Suprapubic skin (tissue), 4 donors: ENCODE measurements at regions not wholly inside any gene's neighbourhood (a gene's known extent, or its start where the extent isn't known, plus 50 kb on each side); places are given as distances from the start of the nearest gene placed in this dataset.

Source experiments
- DNase-seq, 2 donors: peaks; one replicate each; pipeline ENCODE4 v3.0.0-alpha.2; 2019; ENCODE audit warnings: low spot score in 2 of 2
- H3K27ac ChIP-seq: fragments of 200-600 bp; sonication (generic); one replicate; pipeline ENCODE4 v1.5.1; 2019
- H3K27me3 ChIP-seq: fragments of 200-600 bp; sonication (generic); one replicate; pipeline ENCODE4 v1.5.1; 2019
- H3K36me3 ChIP-seq: fragments of 200-600 bp; sonication (generic); one replicate; pipeline ENCODE4 v1.5.1; 2019
- H3K4me1 ChIP-seq: fragments of 200-600 bp; sonication (generic); one replicate; pipeline ENCODE4 v1.5.1; 2019
- H3K4me3 ChIP-seq: fragments of 200-600 bp; sonication (generic); one replicate; pipeline ENCODE4 v1.5.1; 2019; ENCODE audit warnings: mild to moderate bottlenecking
- H3K9me3 ChIP-seq: fragments of 200-600 bp; sonication (generic); one replicate; pipeline ENCODE4 v1.5.1; 2019
- EP300 ChIP-seq: sonication (generic); formaldehyde crosslinking; IDR thresholded peaks from one replicate; pipeline ENCODE4 v1.6.1; 2017; ENCODE audit warnings: antibody characterized with exemption
- POLR2A ChIP-seq, 2 donors: fragments of 450-650 bp; IDR thresholded peaks; one replicate each; pipeline ENCODE4 v1.6.1; 2017; ENCODE audit warnings: antibody characterized with exemption in 2 of 2, mild to moderate bottlenecking in 2 of 2, moderate library complexity in 2 of 2
- POLR2AphosphoS5 ChIP-seq, 3 donors: sonication (generic); formaldehyde crosslinking; IDR thresholded peaks; one replicate each; pipeline ENCODE4 v1.6.1; 2017; ENCODE audit warnings: antibody characterized with exemption in 3 of 3
- WGBS: methylation state at CpG from one replicate; pipeline ENCODE4 v1.1.5; 2018; 5-methylcytosine and 5-hydroxymethylcytosine counted together
- TF ChIP-seq, protein P1 (sequence below), 2 donors: fragments of 200-600 bp in 1 of 2; fragments of 450-650 bp in 1 of 2; sonication (generic) in 1 of 2; IDR thresholded peaks; one replicate each; pipeline ENCODE4 v1.5.1; 2016 to 2019; ENCODE audit warnings: antibody characterized with exemption in 2 of 2, mild to moderate bottlenecking in 1 of 2, moderate library complexity in 1 of 2

DNA sequence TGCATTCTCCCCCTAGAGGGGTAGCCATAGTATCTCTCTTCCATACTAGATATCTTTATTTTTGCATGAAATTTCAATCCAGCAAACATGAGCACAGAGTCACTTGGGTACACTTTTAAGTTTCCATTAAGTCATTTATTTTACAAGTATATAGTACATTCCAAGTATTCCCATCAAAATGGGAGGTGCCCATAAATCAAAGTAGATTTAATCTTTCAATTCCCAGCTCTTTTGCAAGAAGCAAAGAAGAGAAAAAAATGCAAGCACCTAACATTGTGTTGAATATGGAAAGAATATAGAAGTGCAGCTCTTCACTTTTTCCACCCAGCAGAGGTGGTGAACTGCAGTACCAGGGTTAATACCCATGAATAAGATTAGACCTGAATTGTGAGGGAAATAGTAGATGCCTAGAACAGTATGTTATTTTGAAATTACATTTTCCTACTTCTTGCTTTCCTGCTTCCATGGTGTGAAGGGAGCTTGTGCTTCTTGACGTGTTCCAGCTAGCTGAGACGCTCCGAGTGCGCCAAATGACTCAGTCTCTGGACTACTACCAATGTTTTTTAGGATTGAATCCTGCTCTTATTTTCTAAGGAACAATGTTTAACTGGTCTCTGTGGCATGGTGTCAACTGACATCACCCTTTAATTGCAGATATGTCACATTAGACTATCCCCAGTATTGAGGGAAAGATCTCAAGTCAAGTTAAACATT is 151.1 kb upstream of the MAF start:
- Histone ChIP-seq H3K4me1 (peaks cover 28% of the 10 kb centered on the region), H3K9me3 (no peaks in the 10 kb centered on the region), H3K27me3 (no peaks in the 10 kb centered on the region), H3K4me3 (no peak overlapping the region), H3K36me3 (no peaks in the 10 kb centered on the region), H3K27ac (peak overlapping the region; percentile 58)
- no peak for TF ChIP-seq POLR2A (IDR thresholded peaks at IDR 0.05)
- TF ChIP-seq POLR2AphosphoS5 (IDR thresholded peaks at IDR 0.05): peak in 1 of 3 donors; percentile 66
- DNase-seq: peak in 1 of 2 donors; percentile 70
- WGBS: 31% methylated on average over 4 of the region's 4 CpGs

DNA sequence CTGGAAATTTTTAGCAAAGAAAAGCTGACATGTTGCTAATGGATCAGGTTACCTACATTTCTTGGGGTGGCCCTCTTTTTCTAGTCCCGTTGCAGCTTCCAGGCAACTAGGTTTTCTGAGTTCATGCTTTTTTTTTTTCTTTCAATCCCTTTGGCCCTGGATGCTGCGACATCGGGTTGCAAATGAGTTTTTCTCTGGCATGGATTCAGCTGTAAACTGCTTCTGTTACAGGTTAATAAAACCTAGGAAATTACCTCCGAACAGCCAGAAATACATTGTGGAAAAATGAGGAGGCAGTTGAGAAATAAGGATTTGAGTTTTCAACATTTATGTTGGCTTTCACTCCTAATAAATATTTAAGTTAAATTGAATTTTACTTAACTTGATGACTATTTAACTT is 149.8 kb upstream of the MAF start:
- H3K27ac ChIP-seq: no peak overlapping the region
- H3K36me3 ChIP-seq: no peaks in the 10 kb centered on the region
- no peaks in the 10 kb centered on the region for H3K27me3 ChIP-seq
- WGBS: 59% methylated on average over 4 of the region's 4 CpGs
- no peak overlapping the region for H3K4me3 ChIP-seq
- no peak for TF ChIP-seq POLR2A (IDR thresholded peaks at IDR 0.05)
- no peak for TF ChIP-seq POLR2AphosphoS5 (IDR thresholded peaks at IDR 0.05)
- TF ChIP-seq, protein P1, sequence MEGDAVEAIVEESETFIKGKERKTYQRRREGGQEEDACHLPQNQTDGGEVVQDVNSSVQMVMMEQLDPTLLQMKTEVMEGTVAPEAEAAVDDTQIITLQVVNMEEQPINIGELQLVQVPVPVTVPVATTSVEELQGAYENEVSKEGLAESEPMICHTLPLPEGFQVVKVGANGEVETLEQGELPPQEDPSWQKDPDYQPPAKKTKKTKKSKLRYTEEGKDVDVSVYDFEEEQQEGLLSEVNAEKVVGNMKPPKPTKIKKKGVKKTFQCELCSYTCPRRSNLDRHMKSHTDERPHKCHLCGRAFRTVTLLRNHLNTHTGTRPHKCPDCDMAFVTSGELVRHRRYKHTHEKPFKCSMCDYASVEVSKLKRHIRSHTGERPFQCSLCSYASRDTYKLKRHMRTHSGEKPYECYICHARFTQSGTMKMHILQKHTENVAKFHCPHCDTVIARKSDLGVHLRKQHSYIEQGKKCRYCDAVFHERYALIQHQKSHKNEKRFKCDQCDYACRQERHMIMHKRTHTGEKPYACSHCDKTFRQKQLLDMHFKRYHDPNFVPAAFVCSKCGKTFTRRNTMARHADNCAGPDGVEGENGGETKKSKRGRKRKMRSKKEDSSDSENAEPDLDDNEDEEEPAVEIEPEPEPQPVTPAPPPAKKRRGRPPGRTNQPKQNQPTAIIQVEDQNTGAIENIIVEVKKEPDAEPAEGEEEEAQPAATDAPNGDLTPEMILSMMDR (IDR thresholded peaks at IDR 0.05): no peak
- no peak for TF ChIP-seq EP300
- DNase-seq: no peak
- peaks cover 28% of the 10 kb centered on the region for H3K4me1 ChIP-seq
- no peaks in the 10 kb centered on the region for H3K9me3 ChIP-seq

DNA sequence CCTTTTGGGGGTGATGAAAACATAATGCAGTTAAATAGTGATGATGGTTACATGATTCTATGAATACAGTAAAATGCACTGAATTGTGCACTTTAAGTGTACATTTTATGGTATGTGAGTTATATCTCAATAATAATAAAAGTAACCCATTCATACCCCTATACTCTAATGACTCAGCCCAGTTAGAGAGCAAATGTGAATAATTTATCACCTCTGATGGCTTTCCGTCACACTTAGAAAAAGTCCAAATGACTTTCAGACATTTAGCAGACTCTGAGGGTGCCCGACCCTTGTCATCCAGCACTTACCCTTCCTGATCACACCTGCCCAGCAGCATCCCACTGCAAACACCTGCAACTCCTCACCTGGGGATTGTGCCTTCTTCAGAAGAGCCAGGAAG is 148.1 kb upstream of the MAF start:
- TF ChIP-seq POLR2AphosphoS5 (IDR thresholded peaks at IDR 0.05): no peak
- TF ChIP-seq EP300: no peak
- TF ChIP-seq, protein P1 (IDR thresholded peaks at IDR 0.05): no peak
- TF ChIP-seq POLR2A (IDR thresholded peaks at IDR 0.05): no peak
- H3K36me3 ChIP-seq: no peaks in the 10 kb centered on the region
- no peaks in the 10 kb centered on the region for H3K27me3 ChIP-seq
- H3K9me3 ChIP-seq: no peaks in the 10 kb centered on the region
- no peak for DNase-seq
- WGBS: 89% methylated on average over 2 of the region's 2 CpGs
- H3K27ac ChIP-seq: no peak overlapping the region
- peaks cover 17% of the 10 kb centered on the region for H3K4me1 ChIP-seq
- no peak overlapping the region for H3K4me3 ChIP-seq

DNA sequence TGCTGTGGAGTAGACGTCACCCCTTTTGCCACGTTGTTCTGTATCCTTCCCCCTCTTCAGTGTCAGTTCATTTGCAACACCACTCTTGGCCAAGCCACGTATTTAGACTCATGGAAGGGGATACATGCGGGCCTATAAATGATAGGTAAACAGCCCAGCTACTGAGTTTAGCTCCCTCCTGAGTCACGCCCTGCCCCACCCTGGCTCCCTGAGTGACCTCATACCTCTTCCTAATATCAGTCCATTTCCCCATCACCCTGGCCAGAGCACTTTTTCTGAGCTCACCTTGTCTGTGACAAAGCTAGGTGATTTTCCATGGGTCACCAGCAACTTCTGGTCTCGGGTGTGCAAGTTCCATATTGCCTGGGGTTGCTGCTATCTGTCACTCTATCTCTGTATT is 147.2 kb upstream of the MAF start:
- no peaks in the 10 kb centered on the region for H3K36me3 ChIP-seq
- H3K27me3 ChIP-seq: no peaks in the 10 kb centered on the region
- no peak for DNase-seq
- no peak for TF ChIP-seq POLR2AphosphoS5 (IDR thresholded peaks at IDR 0.05)
- TF ChIP-seq EP300: no peak
- TF ChIP-seq, protein P1 (IDR thresholded peaks at IDR 0.05): no peak
- TF ChIP-seq POLR2A (IDR thresholded peaks at IDR 0.05): no peak
- no peaks in the 10 kb centered on the region for H3K9me3 ChIP-seq
- H3K27ac ChIP-seq: no peak overlapping the region
- H3K4me3 ChIP-seq: no peak overlapping the region
- WGBS: 89% methylated on average over 6 of the region's 6 CpGs
- H3K4me1 ChIP-seq: peaks cover 17% of the 10 kb centered on the region

DNA sequence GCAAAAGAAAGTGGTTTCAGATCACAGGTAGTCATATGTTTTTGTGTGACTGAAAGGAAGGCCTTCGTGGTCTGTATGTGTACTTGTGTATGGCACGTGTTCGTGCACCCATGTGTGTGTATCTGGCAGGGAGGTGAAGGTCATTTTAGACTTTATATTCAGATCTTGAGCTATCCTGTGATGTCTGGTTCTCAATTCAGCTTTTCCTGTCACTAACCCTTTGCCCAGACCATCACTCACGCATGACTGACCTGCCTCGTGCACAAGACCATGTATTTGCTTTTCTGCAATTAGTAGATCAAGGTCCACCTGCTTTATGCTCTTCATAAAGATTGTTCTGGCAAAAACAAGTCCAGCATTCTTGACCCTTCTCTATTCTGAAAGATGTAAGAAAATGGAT is 139.7 kb upstream of the MAF start:
- WGBS: 96% methylated on average over 5 of the region's 5 CpGs
- no peak for DNase-seq
- no peaks in the 10 kb centered on the region for H3K4me1 ChIP-seq

More for the DNA sequence above, 139.7 kb upstream of the MAF start:
- TF ChIP-seq, protein P1 (IDR thresholded peaks at IDR 0.05): no peak
- no peak for TF ChIP-seq POLR2AphosphoS5 (IDR thresholded peaks at IDR 0.05)
- no peak for TF ChIP-seq EP300
- TF ChIP-seq POLR2A (IDR thresholded peaks at IDR 0.05): no peak
- Histone ChIP-seq H3K9me3 (no peaks in the 10 kb centered on the region), H3K36me3 (no peaks in the 10 kb centered on the region), H3K27me3 (no peaks in the 10 kb centered on the region), H3K4me3 (no peak overlapping the region), H3K27ac (no peak overlapping the region)
